ENCODE measurements at regions not wholly inside any gene's neighbourhood (a gene's known extent, or its start where the extent isn't known, plus 50 kb on each side); places are given as distances from the start of the nearest gene placed in this dataset.
"Not testable (repeated sequence)": the region's sequence is repeated elsewhere in the genome, so short reads cannot be mapped to it uniquely, and the experiment has no call there.

DNA sequence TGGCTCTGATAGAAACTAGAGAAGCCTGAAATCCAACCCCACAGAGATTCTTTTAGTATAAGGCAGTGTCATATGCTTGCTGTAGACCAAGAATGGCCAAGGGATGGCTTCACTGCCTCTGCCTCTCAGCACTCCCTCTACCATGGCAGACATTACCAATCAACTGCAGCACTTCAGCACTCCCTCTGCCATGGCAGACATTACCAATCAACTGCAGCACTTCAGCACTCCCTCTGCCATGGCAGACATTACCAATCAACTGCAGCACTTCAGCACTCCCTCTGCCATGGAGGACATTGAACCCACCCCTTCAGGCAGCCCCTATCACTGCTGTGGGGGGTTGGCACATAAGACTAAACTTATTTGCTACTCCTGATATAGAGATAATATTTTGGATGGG is 287.8 kb downstream of the AACS start:
- TF ChIP-seq, protein P1, sequence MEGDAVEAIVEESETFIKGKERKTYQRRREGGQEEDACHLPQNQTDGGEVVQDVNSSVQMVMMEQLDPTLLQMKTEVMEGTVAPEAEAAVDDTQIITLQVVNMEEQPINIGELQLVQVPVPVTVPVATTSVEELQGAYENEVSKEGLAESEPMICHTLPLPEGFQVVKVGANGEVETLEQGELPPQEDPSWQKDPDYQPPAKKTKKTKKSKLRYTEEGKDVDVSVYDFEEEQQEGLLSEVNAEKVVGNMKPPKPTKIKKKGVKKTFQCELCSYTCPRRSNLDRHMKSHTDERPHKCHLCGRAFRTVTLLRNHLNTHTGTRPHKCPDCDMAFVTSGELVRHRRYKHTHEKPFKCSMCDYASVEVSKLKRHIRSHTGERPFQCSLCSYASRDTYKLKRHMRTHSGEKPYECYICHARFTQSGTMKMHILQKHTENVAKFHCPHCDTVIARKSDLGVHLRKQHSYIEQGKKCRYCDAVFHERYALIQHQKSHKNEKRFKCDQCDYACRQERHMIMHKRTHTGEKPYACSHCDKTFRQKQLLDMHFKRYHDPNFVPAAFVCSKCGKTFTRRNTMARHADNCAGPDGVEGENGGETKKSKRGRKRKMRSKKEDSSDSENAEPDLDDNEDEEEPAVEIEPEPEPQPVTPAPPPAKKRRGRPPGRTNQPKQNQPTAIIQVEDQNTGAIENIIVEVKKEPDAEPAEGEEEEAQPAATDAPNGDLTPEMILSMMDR (conservative IDR thresholded peaks at IDR 0.05) = not testable (repeated sequence)
- not testable (repeated sequence) for TF ChIP-seq ZFX (IDR thresholded peaks at IDR 0.05)
